ENCODE measurements at regions not wholly inside any gene's neighbourhood (a gene's known extent, or its start where the extent isn't known, plus 50 kb on each side); places are given as distances from the start of the nearest gene placed in this dataset.
"Not testable (repeated sequence)": the region's sequence is repeated elsewhere in the genome, so short reads cannot be mapped to it uniquely, and the experiment has no call there.

GRCh38 chr3:181610083-181610972 is 101.4 kb upstream of the SOX2 start:
- DNase-seq (ENCODE audit: low spot score): no peak
- intact Hi-C loops (cut with DNase I): no loop called here

GRCh38 chr3:181609030-181609767 is 102.5 kb upstream of the SOX2 start:
- no peak for DNase-seq (ENCODE audit: low spot score)
- intact Hi-C loops (cut with DNase I): no loop called here

- no peak for DNase-seq (ENCODE audit: low spot score)
- intact Hi-C loops (cut with DNase I): no loop called here
Measured at GRCh38 chr3:181604267-181604666, 107.5 kb upstream of the SOX2 start.

GRCh38 chr3:181596126-181596525 is 115.6 kb upstream of the SOX2 start:
- DNase-seq (ENCODE audit: low spot score): no peak
- intact Hi-C loops (cut with DNase I): no loop called here

GRCh38 chr3:181590939-181591338 is 120.8 kb upstream of the SOX2 start:
- intact Hi-C loops (cut with DNase I); DNase-seq (ENCODE audit: low spot score): not testable (repeated sequence)

GRCh38 chr3:181582619-181583018 is 129.1 kb upstream of the SOX2 start:
- intact Hi-C loops (cut with DNase I): no loop called here
- DNase-seq (ENCODE audit: low spot score): no peak

GRCh38 chr3:181581656-181582055 is 130.1 kb upstream of the SOX2 start:
- no peak for DNase-seq (ENCODE audit: low spot score)
- intact Hi-C loops (cut with DNase I): no loop called here

- no peak for DNase-seq (ENCODE audit: low spot score)
- intact Hi-C loops (cut with DNase I): no loop called here
Measured at GRCh38 chr3:181578743-181579142, 133.0 kb upstream of the SOX2 start.

- DNase-seq (ENCODE audit: low spot score): no peak
- intact Hi-C loops (cut with DNase I): no loop called here
Measured at GRCh38 chr3:181572432-181572831, 139.3 kb upstream of the SOX2 start.

GRCh38 chr3:181570472-181570871 is 141.3 kb upstream of the SOX2 start:
- no peak for DNase-seq (ENCODE audit: low spot score)
- intact Hi-C loops (cut with DNase I): no loop called here

GRCh38 chr3:181569356-181569940 is 142.3 kb upstream of the SOX2 start:
- DNase-seq (ENCODE audit: low spot score): no peak
- intact Hi-C loops (cut with DNase I): no loop called here

- DNase-seq (ENCODE audit: low spot score): no peak
- intact Hi-C loops (cut with DNase I): no loop called here
Measured at GRCh38 chr3:181568693-181569092, 143.0 kb upstream of the SOX2 start.

GRCh38 chr3:181568248-181568647 is 143.5 kb upstream of the SOX2 start:
- intact Hi-C loops (cut with DNase I): no loop called here
- no peak for DNase-seq (ENCODE audit: low spot score)

GRCh38 chr3:181567311-181568075 is 144.2 kb upstream of the SOX2 start:
- intact Hi-C loops (cut with DNase I): no loop called here
- no peak for DNase-seq (ENCODE audit: low spot score)

- intact Hi-C loops (cut with DNase I): no loop called here
- DNase-seq (ENCODE audit: low spot score): no peak
Measured at GRCh38 chr3:181565416-181565815, 146.3 kb upstream of the SOX2 start.

GRCh38 chr3:181564222-181564621 is 147.5 kb upstream of the SOX2 start:
- intact Hi-C loops (cut with DNase I): no loop called here
- DNase-seq (ENCODE audit: low spot score): no peak

GRCh38 chr3:181561139-181562031 is 150.3 kb upstream of the SOX2 start:
- intact Hi-C loops (cut with DNase I): no loop called here
- DNase-seq (ENCODE audit: low spot score): no peak

- intact Hi-C loops (cut with DNase I): no loop called here
- DNase-seq (ENCODE audit: low spot score): no peak
Measured at GRCh38 chr3:181558870-181559269, 152.9 kb upstream of the SOX2 start.

GRCh38 chr3:181555681-181556080 is 156.0 kb upstream of the SOX2 start:
- DNase-seq (ENCODE audit: low spot score): no peak
- intact Hi-C loops (cut with DNase I): no loop called here
